Medulla oblongata (tissue), 1 donor: ENCODE measurements at regions not wholly inside any gene's neighbourhood (a gene's known extent, or its start where the extent isn't known, plus 50 kb on each side); places are given as distances from the start of the nearest gene placed in this dataset.

ENCODE experiments used
- DNase-seq: peaks from one replicate; pipeline ENCODE4 v3.0.0-alpha.2; 2015; ENCODE audit errors: extremely low spot score

GRCh38 chr1:198472997-198473396, 67.5 kb downstream of the ATP6V1G3 start:
- no peak for DNase-seq

GRCh38 chr1:198472119-198472518, 68.4 kb downstream of the ATP6V1G3 start:
- no peak for DNase-seq

GRCh38 chr1:198467907-198468306, 72.6 kb downstream of the ATP6V1G3 start:
- no peak for DNase-seq

GRCh38 chr1:198467342-198467741, 73.1 kb downstream of the ATP6V1G3 start:
- no peak for DNase-seq

- DNase-seq = peak; percentile 65
These were observed 75.0 kb downstream of the ATP6V1G3 start for GRCh38 chr1:198465201-198466144.

- DNase-seq = no peak
These were observed 76.8 kb downstream of the ATP6V1G3 start for GRCh38 chr1:198463709-198464108.

GRCh38 chr1:198462365-198463019, 78.0 kb downstream of the ATP6V1G3 start:
- no peak for DNase-seq

- no peak for DNase-seq
These were observed 84.5 kb downstream of the ATP6V1G3 start for GRCh38 chr1:198455966-198456365.

- no peak for DNase-seq
These were observed 90.6 kb downstream of the ATP6V1G3 start for GRCh38 chr1:198449727-198450433.

- DNase-seq = no peak
These were observed 91.2 kb downstream of the ATP6V1G3 start for GRCh38 chr1:198449261-198449660.

GRCh38 chr1:198447468-198447867, 93.0 kb downstream of the ATP6V1G3 start:
- no peak for DNase-seq

- no peak for DNase-seq
These were observed 94.6 kb downstream of the ATP6V1G3 start for GRCh38 chr1:198445872-198446271.

- no peak for DNase-seq
These were observed 95.7 kb downstream of the ATP6V1G3 start for GRCh38 chr1:198444792-198445191.

- no peak for DNase-seq
These were observed 96.9 kb downstream of the ATP6V1G3 start for GRCh38 chr1:198443365-198444233.

GRCh38 chr1:198440842-198441241, 99.6 kb downstream of the ATP6V1G3 start:
- no peak for DNase-seq

GRCh38 chr1:198437332-198437731, 103.1 kb downstream of the ATP6V1G3 start:
- no peak for DNase-seq

GRCh38 chr1:198436276-198436675, 104.2 kb downstream of the ATP6V1G3 start:
- no peak for DNase-seq

- DNase-seq = no peak
These were observed 105.4 kb downstream of the ATP6V1G3 start for GRCh38 chr1:198435056-198435455.

GRCh38 chr1:198424441-198424840, 116.0 kb downstream of the ATP6V1G3 start:
- DNase-seq = no peak

GRCh38 chr1:198423673-198424072, 116.8 kb downstream of the ATP6V1G3 start:
- DNase-seq = no peak

- DNase-seq = no peak
These were observed 123.4 kb downstream of the ATP6V1G3 start for GRCh38 chr1:198417039-198417438.
